NCI-H526 treated with DMSO at 0.1 percent for 48 hours (cell line): ENCODE measurements at regions not wholly inside any gene's neighbourhood (a gene's known extent, or its start where the extent isn't known, plus 50 kb on each side); places are given as distances from the start of the nearest gene placed in this dataset.
A peak's percentile ranks its signal among the peaks of the same experiment; 100 is the strongest.

Source experiments
- DNase-seq: peaks from one replicate; lab custom pipeline; 2025; lab: John Stamatoyannopoulos, UW

- DNase-seq = peak; percentile 42
Measured at GRCh38 chr10:132467464-132468149, 70.0 kb upstream of the INPP5A start.

GRCh38 chr10:132468216-132468615, 69.4 kb upstream of the INPP5A start:
- DNase-seq = no peak

GRCh38 chr10:132468651-132469050, 68.9 kb upstream of the INPP5A start:
- no peak for DNase-seq

- DNase-seq = peak; percentile 93
Measured at GRCh38 chr10:132469197-132469884, 68.2 kb upstream of the INPP5A start.

GRCh38 chr10:132470410-132471124, 67.0 kb upstream of the INPP5A start:
- no peak for DNase-seq

GRCh38 chr10:132471125-132471451, 66.5 kb upstream of the INPP5A start:
- DNase-seq = no peak

GRCh38 chr10:132471484-132471883, 66.1 kb upstream of the INPP5A start:
- DNase-seq = no peak

- no peak for DNase-seq
Measured at GRCh38 chr10:132475086-132475485, 62.5 kb upstream of the INPP5A start.

- DNase-seq = no peak
Measured at GRCh38 chr10:132476146-132477065, 61.2 kb upstream of the INPP5A start.

GRCh38 chr10:132477066-132477397, 60.6 kb upstream of the INPP5A start:
- no peak for DNase-seq

GRCh38 chr10:132477398-132478340, 59.9 kb upstream of the INPP5A start:
- DNase-seq = no peak

- no peak for DNase-seq
Measured at GRCh38 chr10:132478341-132479023, 59.1 kb upstream of the INPP5A start.

- DNase-seq = no peak
Measured at GRCh38 chr10:132479024-132479602, 58.5 kb upstream of the INPP5A start.

- DNase-seq = no peak
Measured at GRCh38 chr10:132479603-132480221, 57.9 kb upstream of the INPP5A start.

- no peak for DNase-seq
Measured at GRCh38 chr10:132480356-132480755, 57.2 kb upstream of the INPP5A start.

GRCh38 chr10:132481690-132482089, 55.9 kb upstream of the INPP5A start:
- DNase-seq = no peak

GRCh38 chr10:132482090-132482800, 55.3 kb upstream of the INPP5A start:
- DNase-seq = no peak

GRCh38 chr10:132483394-132483793, 54.2 kb upstream of the INPP5A start:
- DNase-seq = no peak

GRCh38 chr10:132484922-132485321, 52.7 kb upstream of the INPP5A start:
- DNase-seq = no peak
